Parathyroid adenoma (tissue), 2 donors: ENCODE measurements at regions not wholly inside any gene's neighbourhood (a gene's known extent, or its start where the extent isn't known, plus 50 kb on each side); places are given as distances from the start of the nearest gene placed in this dataset.

ENCODE experiments used
- H2AFZ ChIP-seq: fragments of 300-600 bp; sonication (generic); one replicate; pipeline ENCODE4 v1.7.0; 2017; ENCODE audit warnings: antibody characterized with exemption, mild to moderate bottlenecking
- H3K27ac ChIP-seq: fragments of 300-600 bp; sonication (generic); one replicate; pipeline ENCODE4 v1.7.0; 2017
- H3K27me3 ChIP-seq: fragments of 300-600 bp; sonication (generic); one replicate; pipeline ENCODE4 v1.7.0; 2017; ENCODE audit warnings: low read length; ENCODE audit not compliant: control insufficient read depth, insufficient read depth
- H3K36me3 ChIP-seq: fragments of 300-600 bp; sonication (generic); one replicate; pipeline ENCODE4 v1.7.0; 2017; ENCODE audit warnings: low read length; ENCODE audit not compliant: control insufficient read depth, insufficient read depth
- H3K4me1 ChIP-seq: fragments of 300-600 bp; sonication (generic); one replicate; pipeline ENCODE4 v1.7.0; 2017; ENCODE audit warnings: control low read depth
- H3K4me2 ChIP-seq: fragments of 300-600 bp; sonication (generic); one replicate; pipeline ENCODE4 v1.7.0; 2017; ENCODE audit warnings: low read length
- H3K4me3 ChIP-seq: fragments of 300-600 bp; sonication (generic); one replicate; pipeline ENCODE4 v1.7.0; 2017; ENCODE audit warnings: low read depth, low read length
- H3K79me2 ChIP-seq: fragments of 300-600 bp; sonication (generic); one replicate; pipeline ENCODE4 v1.7.0; 2017; ENCODE audit warnings: control low read depth
- H3K9ac ChIP-seq: fragments of 300-600 bp; sonication (generic); one replicate; pipeline ENCODE4 v1.7.0; 2017; ENCODE audit warnings: mild to moderate bottlenecking
- H3K9me3 ChIP-seq: fragments of 300-600 bp; sonication (generic); one replicate; pipeline ENCODE4 v1.7.0; 2017; ENCODE audit warnings: low read length; ENCODE audit not compliant: control insufficient read depth
- TF ChIP-seq, protein P1 (sequence below): fragments of 300-600 bp; sonication (generic); IDR thresholded peaks from one replicate; pipeline ENCODE4 v1.7.0; 2017; ENCODE audit warnings: antibody characterized with exemption, mild to moderate bottlenecking
- donor health status: primary hyperparathyroidism.

DNA sequence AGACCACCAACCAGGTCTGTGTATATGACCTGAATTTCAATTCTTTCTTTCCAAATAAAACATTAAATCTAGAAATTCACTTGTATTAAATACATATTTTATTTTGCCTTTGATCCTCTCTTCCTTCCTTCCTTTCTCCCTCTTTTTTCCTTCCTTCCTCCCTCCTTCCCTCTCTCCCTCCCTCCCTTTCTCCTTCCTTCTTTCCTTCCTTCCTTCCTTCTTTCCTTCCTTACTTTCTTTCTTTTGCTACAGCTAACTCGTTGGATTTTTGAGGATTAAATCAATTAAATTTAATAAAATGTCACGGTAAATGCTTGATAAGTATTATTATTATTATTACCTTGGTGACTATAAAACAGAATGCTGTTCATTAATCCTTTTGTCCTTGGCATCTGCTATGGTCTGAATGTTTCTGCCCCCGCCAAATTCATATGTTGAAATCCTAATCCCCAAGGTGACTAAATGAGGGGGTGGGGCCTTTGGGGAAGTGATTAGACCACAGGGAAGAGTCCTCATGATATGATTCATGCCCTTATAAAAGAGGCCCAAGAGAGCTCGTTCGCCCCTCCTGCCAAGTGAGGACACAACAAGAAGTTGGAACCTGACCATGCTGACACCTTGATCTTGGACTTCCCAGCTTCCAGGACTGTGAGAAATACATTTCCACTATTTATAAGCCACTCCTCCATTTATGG lies 67.6 kb upstream of the BTBD3 start:
- H3K9ac ChIP-seq, result no peak overlapping the region
- H3K4me3 ChIP-seq, result no peak overlapping the region
- H3K27me3 ChIP-seq, result no peaks in the 10 kb centered on the region
- H3K27ac ChIP-seq, result no peak overlapping the region
- TF ChIP-seq, protein P1, sequence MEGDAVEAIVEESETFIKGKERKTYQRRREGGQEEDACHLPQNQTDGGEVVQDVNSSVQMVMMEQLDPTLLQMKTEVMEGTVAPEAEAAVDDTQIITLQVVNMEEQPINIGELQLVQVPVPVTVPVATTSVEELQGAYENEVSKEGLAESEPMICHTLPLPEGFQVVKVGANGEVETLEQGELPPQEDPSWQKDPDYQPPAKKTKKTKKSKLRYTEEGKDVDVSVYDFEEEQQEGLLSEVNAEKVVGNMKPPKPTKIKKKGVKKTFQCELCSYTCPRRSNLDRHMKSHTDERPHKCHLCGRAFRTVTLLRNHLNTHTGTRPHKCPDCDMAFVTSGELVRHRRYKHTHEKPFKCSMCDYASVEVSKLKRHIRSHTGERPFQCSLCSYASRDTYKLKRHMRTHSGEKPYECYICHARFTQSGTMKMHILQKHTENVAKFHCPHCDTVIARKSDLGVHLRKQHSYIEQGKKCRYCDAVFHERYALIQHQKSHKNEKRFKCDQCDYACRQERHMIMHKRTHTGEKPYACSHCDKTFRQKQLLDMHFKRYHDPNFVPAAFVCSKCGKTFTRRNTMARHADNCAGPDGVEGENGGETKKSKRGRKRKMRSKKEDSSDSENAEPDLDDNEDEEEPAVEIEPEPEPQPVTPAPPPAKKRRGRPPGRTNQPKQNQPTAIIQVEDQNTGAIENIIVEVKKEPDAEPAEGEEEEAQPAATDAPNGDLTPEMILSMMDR, result no peak
- no peak overlapping the region for H2AFZ ChIP-seq
- no peaks in the 10 kb centered on the region for H3K4me1 ChIP-seq
- H3K4me2 ChIP-seq, result no peak overlapping the region
- H3K9me3 ChIP-seq, result no peaks in the 10 kb centered on the region
- H3K79me2 ChIP-seq, result no peaks in the 10 kb centered on the region
- H3K36me3 ChIP-seq, result no peaks in the 10 kb centered on the region

DNA sequence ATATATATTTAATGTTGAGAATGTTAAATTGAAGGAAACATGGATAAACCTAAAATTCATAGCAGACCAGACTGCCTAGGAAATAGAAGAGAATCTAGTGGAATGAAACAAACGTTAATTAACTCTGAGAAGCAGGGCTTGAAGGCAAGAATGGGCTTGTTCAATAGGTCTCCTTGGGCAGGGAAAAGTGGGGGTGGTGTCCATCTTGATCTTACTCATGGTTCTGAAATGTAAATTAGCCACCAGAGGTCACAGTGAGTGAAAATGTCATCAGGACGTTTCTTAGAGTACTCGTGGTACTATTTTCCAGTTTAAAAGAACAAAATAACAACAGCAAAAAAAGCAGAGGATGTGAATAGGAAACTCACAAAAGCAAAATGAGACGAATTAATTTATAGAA lies 66.8 kb upstream of the BTBD3 start:
- no peak overlapping the region for H3K9ac ChIP-seq
- no peaks in the 10 kb centered on the region for H3K9me3 ChIP-seq
- no peak overlapping the region for H3K27ac ChIP-seq
- H3K27me3 ChIP-seq, result no peaks in the 10 kb centered on the region
- TF ChIP-seq, protein P1, result no peak
- no peaks in the 10 kb centered on the region for H3K4me1 ChIP-seq
- H2AFZ ChIP-seq, result no peak overlapping the region
- H3K79me2 ChIP-seq, result no peaks in the 10 kb centered on the region
- H3K4me3 ChIP-seq, result no peak overlapping the region
- no peak overlapping the region for H3K4me2 ChIP-seq
- H3K36me3 ChIP-seq, result no peaks in the 10 kb centered on the region

DNA sequence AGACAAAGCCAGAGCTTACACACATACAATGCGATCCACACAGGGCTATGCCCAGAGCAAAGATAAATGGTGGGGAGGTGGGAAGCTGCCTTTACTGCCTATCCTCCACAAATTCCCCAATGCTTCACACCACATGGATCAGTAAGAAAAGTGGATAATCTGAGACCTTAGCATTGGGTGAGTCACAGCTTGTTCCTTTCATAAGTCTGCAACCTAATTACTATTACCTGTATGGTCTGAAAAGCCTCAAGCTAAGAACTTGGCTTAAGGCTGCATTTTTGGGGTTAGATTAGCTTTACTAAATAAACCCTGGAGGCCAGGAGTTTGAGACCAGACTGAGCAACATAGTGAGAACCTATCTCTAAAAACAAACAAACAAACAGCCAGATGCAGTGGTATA lies 66.0 kb upstream of the BTBD3 start:
- H3K9ac ChIP-seq, result no peak overlapping the region
- no peaks in the 10 kb centered on the region for H3K79me2 ChIP-seq
- H3K9me3 ChIP-seq, result no peaks in the 10 kb centered on the region
- H3K27ac ChIP-seq, result no peak overlapping the region
- H3K36me3 ChIP-seq, result no peaks in the 10 kb centered on the region
- H3K4me1 ChIP-seq, result no peaks in the 10 kb centered on the region
- no peak overlapping the region for H3K4me2 ChIP-seq
- H3K27me3 ChIP-seq, result no peaks in the 10 kb centered on the region
- no peak overlapping the region for H3K4me3 ChIP-seq
- H2AFZ ChIP-seq, result no peak overlapping the region
- TF ChIP-seq, protein P1, result no peak

DNA sequence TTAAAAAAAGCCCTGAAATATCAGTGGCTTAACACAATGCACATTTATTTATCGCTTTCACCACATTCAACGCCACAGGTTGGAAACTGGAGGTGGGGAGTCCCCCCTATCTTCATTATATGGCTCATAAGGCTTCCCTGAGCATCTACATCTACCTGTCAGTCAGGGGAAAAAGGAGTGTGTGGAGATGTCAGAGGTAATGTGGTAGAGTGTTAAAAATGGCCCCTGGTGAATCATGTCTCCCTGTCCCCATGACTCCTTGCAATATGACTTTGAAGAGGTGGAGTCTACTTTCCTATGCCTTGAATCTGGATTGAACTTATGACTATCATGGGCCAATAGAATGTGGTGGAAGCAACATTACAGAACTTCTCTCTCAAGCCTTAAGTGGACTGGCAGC lies 65.5 kb upstream of the BTBD3 start:
- H3K4me1 ChIP-seq, result no peaks in the 10 kb centered on the region
- H3K4me3 ChIP-seq, result no peak overlapping the region
- H3K9ac ChIP-seq, result no peak overlapping the region
- H3K9me3 ChIP-seq, result no peaks in the 10 kb centered on the region
- no peaks in the 10 kb centered on the region for H3K36me3 ChIP-seq
- TF ChIP-seq, protein P1, result no peak
- no peak overlapping the region for H3K27ac ChIP-seq
- H3K79me2 ChIP-seq, result no peaks in the 10 kb centered on the region
- no peak overlapping the region for H3K4me2 ChIP-seq
- no peaks in the 10 kb centered on the region for H3K27me3 ChIP-seq
- no peak overlapping the region for H2AFZ ChIP-seq

DNA sequence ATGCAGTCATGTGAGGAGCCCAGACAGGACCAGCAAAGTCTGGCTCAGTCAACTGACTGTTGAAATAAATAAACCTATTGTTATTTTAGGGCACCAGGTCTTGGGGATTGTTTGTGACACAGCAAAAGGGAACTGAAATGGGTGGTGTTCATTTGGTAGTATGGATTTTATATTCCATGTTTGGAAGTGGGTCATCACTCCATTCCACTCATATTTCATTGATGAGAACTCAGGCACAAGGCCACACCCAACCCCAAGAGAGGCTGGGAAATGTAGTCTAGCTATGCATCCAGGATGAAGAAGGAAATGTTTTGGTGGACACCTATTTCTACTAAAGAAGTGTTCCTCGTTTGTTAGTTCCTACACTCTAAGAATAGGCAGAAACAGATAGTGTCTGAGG lies 64.9 kb upstream of the BTBD3 start:
- H2AFZ ChIP-seq, result no peak overlapping the region
- TF ChIP-seq, protein P1, result no peak
- H3K27ac ChIP-seq, result no peak overlapping the region
- H3K27me3 ChIP-seq, result no peaks in the 10 kb centered on the region
- H3K9me3 ChIP-seq, result no peaks in the 10 kb centered on the region
- H3K4me2 ChIP-seq, result no peak overlapping the region
- no peaks in the 10 kb centered on the region for H3K4me1 ChIP-seq
- no peak overlapping the region for H3K4me3 ChIP-seq
- H3K9ac ChIP-seq, result no peak overlapping the region
- no peaks in the 10 kb centered on the region for H3K79me2 ChIP-seq
- no peaks in the 10 kb centered on the region for H3K36me3 ChIP-seq
